ENCODE measurements at regions not wholly inside any gene's neighbourhood (a gene's known extent, or its start where the extent isn't known, plus 50 kb on each side); places are given as distances from the start of the nearest gene placed in this dataset.

GRCh38 chr18:46406539-46406932, 250.5 kb downstream of the LOXHD1 start:
- DNase-seq, result no peak
- intact Hi-C loops (cut with DNase I), result no loop called here
- ATAC-seq, result no peak

GRCh38 chr18:46407486-46408166, 249.4 kb downstream of the LOXHD1 start:
- ATAC-seq (peak; percentile 6 to 53), DNase-seq (peak; percentile 39)
- intact Hi-C loops (cut with DNase I), result no loop called here

GRCh38 chr18:46408334-46408987, 248.6 kb downstream of the LOXHD1 start:
- intact Hi-C loops (cut with DNase I), result no loop called here
- ATAC-seq (peak in 1 of 2 donors; percentile 22), DNase-seq (no peak)

GRCh38 chr18:46411191-46411828, 245.7 kb downstream of the LOXHD1 start:
- intact Hi-C loops (cut with DNase I), result loop anchor here in 1 of 2 donors (10.0 kb wide), 1 partner anchor 77 kb away; a partner anchor contains a TSS
- DNase-seq (no peak), ATAC-seq (no peak)

- DNase-seq (peak; percentile 32), ATAC-seq (peak; percentile 83 to 87)
- intact Hi-C loops (cut with DNase I), result loop anchor here in 1 of 2 donors (10.0 kb wide), 1 partner anchor 77 kb away; a partner anchor contains a TSS
Observed at GRCh38 chr18:46411867-46412690, 244.9 kb downstream of the LOXHD1 start.

GRCh38 chr18:46412916-46413315, 244.1 kb downstream of the LOXHD1 start:
- ATAC-seq, result peak; percentile 8 to 14
- DNase-seq, result no peak
- intact Hi-C loops (cut with DNase I), result loop anchor here in 1 of 2 donors (10.0 kb wide), 1 partner anchor 78 kb away; a partner anchor contains a TSS

- DNase-seq (no peak), ATAC-seq (no peak)
- intact Hi-C loops (cut with DNase I), result loop anchor here in 1 of 2 donors (10.0 kb wide), 1 partner anchor 79 kb away; a partner anchor contains a TSS
Observed at GRCh38 chr18:46413684-46414083, 243.3 kb downstream of the LOXHD1 start.

GRCh38 chr18:46414863-46415262, 242.2 kb downstream of the LOXHD1 start:
- intact Hi-C loops (cut with DNase I), result loop anchor here in 1 of 2 donors (10.0 kb wide), 1 partner anchor 80 kb away; a partner anchor contains a TSS
- no peak for DNase-seq
- ATAC-seq, result no peak

- intact Hi-C loops (cut with DNase I), result loop anchor here in 1 of 2 donors (10.0 kb wide), 1 partner anchor 81 kb away; a partner anchor contains a TSS
Observed at GRCh38 chr18:46415532-46416252, 241.3 kb downstream of the LOXHD1 start.

GRCh38 chr18:46416706-46417638, 240.0 kb downstream of the LOXHD1 start:
- ATAC-seq (no peak), DNase-seq (no peak)
- intact Hi-C loops (cut with DNase I), result loop anchor here in 1 of 2 donors (10.0 kb wide), 1 partner anchor 82 kb away; a partner anchor contains a TSS

More at GRCh38 chr18:46415532-46416252, 241.3 kb downstream of the LOXHD1 start:
- ATAC-seq (no peak), DNase-seq (no peak)

- ATAC-seq (peak; percentile 93 to 97), DNase-seq (peak; percentile 66)
- intact Hi-C loops (cut with DNase I), result loop anchor here in 1 of 2 donors (10.0 kb wide), 1 partner anchor 84 kb away; a partner anchor contains a TSS
Observed at GRCh38 chr18:46418663-46419260, 238.3 kb downstream of the LOXHD1 start.

GRCh38 chr18:46419391-46420141, 237.5 kb downstream of the LOXHD1 start:
- peak; percentile 16 to 25 for ATAC-seq
- intact Hi-C loops (cut with DNase I), result loop anchor here in 1 of 2 donors (10.0 kb wide), 1 partner anchor 85 kb away; a partner anchor contains a TSS

GRCh38 chr18:46421973-46422551, 235.0 kb downstream of the LOXHD1 start:
- intact Hi-C loops (cut with DNase I), result no loop called here
- ATAC-seq (no peak), DNase-seq (no peak)

More at GRCh38 chr18:46419391-46420141, 237.5 kb downstream of the LOXHD1 start:
- no peak for DNase-seq

GRCh38 chr18:46422552-46423055, 234.4 kb downstream of the LOXHD1 start:
- intact Hi-C loops (cut with DNase I), result no loop called here
- no peak for DNase-seq

GRCh38 chr18:46423226-46423805, 233.7 kb downstream of the LOXHD1 start:
- ATAC-seq, result no peak
- DNase-seq, result no peak
- intact Hi-C loops (cut with DNase I), result no loop called here

More at GRCh38 chr18:46422552-46423055, 234.4 kb downstream of the LOXHD1 start:
- no peak for ATAC-seq

Measured in left cardiac atrium (tissue), 4 donors.